ENCODE measurements at regions not wholly inside any gene's neighbourhood (a gene's known extent, or its start where the extent isn't known, plus 50 kb on each side); places are given as distances from the start of the nearest gene placed in this dataset.

DNA sequence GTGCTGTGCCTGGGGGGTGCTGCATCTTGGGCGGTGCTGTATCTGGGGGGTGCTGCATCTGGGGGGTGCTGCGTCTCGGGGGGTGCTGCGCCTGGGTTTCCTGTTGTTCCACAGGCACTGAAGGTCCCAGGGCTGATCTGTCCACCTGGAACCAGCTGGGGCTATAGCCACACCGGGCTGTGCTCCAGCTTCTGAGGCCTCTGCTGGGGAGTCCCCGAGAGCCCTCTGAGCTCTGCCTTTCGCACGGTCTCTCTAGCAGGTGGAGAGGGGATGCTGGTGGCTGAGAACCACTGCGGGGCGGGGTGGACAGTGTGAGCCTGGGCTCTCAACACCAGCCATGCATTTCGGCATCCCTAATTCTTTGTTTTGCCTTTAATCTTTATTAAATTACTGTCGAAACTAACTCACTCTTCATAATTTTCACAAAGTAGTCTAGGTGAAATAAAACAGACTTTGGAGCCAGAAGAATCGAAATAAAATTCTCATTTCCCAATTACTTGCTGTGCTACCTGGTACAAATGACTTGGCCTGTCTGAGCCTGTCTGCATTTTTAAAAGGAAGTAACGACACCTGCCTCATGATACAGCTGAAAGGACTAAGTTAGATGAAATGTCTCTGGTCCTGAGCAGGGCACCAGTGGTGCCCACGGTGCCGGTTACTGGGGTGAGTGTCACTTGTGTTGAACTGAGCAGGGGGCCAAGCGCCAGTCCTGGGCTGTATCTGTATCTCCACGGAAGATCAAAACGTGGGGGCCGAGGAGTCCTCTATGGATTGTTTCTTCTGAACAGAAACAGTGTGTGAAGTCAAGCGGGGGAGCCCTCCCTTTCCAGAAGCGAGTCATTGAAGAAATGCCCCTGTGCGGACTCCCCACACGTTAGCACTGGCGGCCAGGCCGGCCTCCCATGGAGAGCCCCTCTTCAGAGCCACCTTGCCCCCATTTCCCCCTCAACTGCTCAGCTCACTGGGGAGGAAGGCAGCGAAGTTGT lies 142.0 kb downstream of the ASB1 start:
- H3K4me2 ChIP-seq = no peak overlapping the region
- ChIA-PET CTCF (no interaction called here), POLR2A (no interaction called here)
- DNase-seq (ENCODE audit: low read depth in 1 of 2, low spot score in 1 of 2) (no peak), FAIRE-seq (no peak), ATAC-seq (no peak)
- 0 out of 6 replicates have a peak overlapping the region, but pooled peaks of 1 of the 2 experiments have one; percentile 39 for H3K27ac ChIP-seq
- no peaks in the 10 kb centered on the region; the same call in 2 of the 3 replicates for H3K9me3 ChIP-seq
- no peak overlapping the region for H3K4me3 ChIP-seq
- WGBS (ENCODE audit: missing lambda C conversion rate) = 82% methylated on average over 21 of the region's 27 CpGs
- TF ChIP-seq PHF8 (IDR thresholded peaks at IDR 0.05; ENCODE audit: borderline replicate concordance, low read depth) = no peak
- no peak for TF ChIP-seq CEBPB (IDR thresholded peaks at IDR 0.05)
- no peak for TF ChIP-seq HEYL (CRISPR knock-in tag; IDR thresholded peaks at IDR 0.05)
- no peak for TF ChIP-seq RFX5 (IDR thresholded peaks at IDR 0.05)
- TF ChIP-seq JUNB (IDR thresholded peaks at IDR 0.05) = no peak
- no peak for TF ChIP-seq HOXB5 (CRISPR knock-in tag; IDR thresholded peaks at IDR 0.05)
- TF ChIP-seq SREBF2 (IDR thresholded peaks at IDR 0.05) = no peak
- no peak for TF ChIP-seq EHF (CRISPR knock-in tag; IDR thresholded peaks at IDR 0.05)
- no peak for TF ChIP-seq ZFP36 (IDR thresholded peaks at IDR 0.05; ENCODE audit: borderline replicate concordance, partially characterized antibody)
- no peak for TF ChIP-seq KDM1A (IDR thresholded peaks at IDR 0.05; ENCODE audit: low read depth)
- TF ChIP-seq NR3C1 (IDR thresholded peaks at IDR 0.05) = no peak
- H3K4me1 ChIP-seq = peaks cover 12% of the 10 kb centered on the region

DNA sequence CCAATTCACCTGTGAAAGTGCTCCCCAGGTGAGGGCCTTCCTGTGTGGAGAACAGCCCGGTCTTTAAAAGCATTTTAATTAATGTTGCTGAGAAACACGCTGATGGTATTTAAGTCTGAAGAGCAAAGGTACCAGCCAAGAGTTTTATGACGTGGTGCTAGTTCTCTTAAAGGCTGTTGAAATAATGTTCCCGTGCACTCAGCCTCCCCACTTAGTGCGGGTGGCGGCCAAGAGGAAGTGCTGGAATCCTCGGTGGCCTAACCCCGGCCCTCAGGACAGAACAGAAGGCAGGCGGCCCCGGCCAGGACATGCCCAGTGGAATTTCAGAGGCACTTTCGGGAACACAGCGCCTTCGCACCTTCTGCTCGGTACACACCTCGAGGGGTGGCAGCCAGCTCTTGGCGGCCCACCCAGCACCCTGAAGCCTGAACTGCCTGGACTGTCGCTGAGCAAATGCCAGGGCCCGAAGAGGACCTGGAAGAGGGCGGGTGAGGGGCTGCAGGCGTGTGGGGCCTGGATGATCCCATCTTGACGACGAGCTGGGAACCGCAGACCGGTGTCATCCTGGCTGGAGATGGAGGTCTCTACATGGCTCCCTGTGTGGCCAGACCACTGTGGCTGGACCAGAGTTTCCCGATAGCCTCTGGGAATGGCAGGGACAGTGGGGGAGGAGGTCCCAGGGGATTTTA lies 142.9 kb downstream of the ASB1 start:
- ChIA-PET CTCF (interaction anchor here (0.6 to 1.1 kb wide), 2 partner anchors 114 to 215 kb away, joined by 3 to 4 read pairs; no protein-coding TSS in a partner anchor), POLR2A (no interaction called here)
- TF ChIP-seq RARB (CRISPR knock-in tag; IDR thresholded peaks at IDR 0.05) (no peak), HOXB5 (CRISPR knock-in tag; IDR thresholded peaks at IDR 0.05) (no peak), RFX5 (IDR thresholded peaks at IDR 0.05) (no peak), POLR2AphosphoS2 (conservative IDR thresholded peaks at IDR 0.05; ENCODE audit: low read length) (no peak), FOSB (CRISPR knock-in tag; IDR thresholded peaks at IDR 0.05) (no peak), KDM5A (IDR thresholded peaks at IDR 0.05) (no peak)
- TF ChIP-seq, protein P1, sequence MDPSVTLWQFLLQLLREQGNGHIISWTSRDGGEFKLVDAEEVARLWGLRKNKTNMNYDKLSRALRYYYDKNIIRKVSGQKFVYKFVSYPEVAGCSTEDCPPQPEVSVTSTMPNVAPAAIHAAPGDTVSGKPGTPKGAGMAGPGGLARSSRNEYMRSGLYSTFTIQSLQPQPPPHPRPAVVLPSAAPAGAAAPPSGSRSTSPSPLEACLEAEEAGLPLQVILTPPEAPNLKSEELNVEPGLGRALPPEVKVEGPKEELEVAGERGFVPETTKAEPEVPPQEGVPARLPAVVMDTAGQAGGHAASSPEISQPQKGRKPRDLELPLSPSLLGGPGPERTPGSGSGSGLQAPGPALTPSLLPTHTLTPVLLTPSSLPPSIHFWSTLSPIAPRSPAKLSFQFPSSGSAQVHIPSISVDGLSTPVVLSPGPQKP (IDR thresholded peaks at IDR 0.05; ENCODE audit: low read depth, low read length) = no peak
- no peak for DNase-seq (ENCODE audit: low read depth in 1 of 2, low spot score in 1 of 2)
- no peak for FAIRE-seq
- 84% methylated on average over 17 of the region's 25 CpGs for WGBS (ENCODE audit: missing lambda C conversion rate)
- Histone ChIP-seq H3K9me3 (no peaks in the 10 kb centered on the region; the same call in 2 of the 3 replicates), H3K4me3 (no peak overlapping the region), H3K27ac (peak overlapping the region in 1 of 2 experiments; percentile 24; a peak in 1 of 6 replicates), H3K4me1 (peaks cover 12% of the 10 kb centered on the region), H3K4me2 (no peak overlapping the region)
- no peak for ATAC-seq

DNA sequence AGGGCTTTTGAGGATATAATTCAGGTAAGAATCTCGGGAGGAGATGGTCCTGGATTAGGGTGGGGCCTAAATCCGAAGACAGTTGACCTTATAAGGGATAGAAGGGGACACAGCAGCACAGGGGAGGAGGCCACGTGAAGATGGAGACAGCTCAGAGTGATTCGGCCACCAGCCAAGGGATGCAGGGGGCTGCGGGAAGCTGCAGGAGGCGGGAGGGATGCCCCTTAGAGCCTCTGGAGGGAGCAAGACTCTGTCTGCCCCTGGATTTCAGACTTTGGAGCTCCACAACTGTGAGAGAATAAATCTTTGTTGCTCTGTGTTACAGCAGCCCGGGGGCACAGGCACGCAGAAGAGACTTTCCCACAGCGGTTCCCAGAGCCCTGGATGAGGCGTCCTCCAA lies 143.7 kb downstream of the ASB1 start:
- CTCF ChIA-PET = interaction anchor here (1.1 to 1.2 kb wide), 2 partner anchors 215 kb away, joined by 4 read pairs; no protein-coding TSS in a partner anchor
- WGBS (ENCODE audit: missing lambda C conversion rate) = 78% methylated on average over 9 of the region's 10 CpGs
- H3K27ac ChIP-seq = no peak overlapping the region
- H3K4me2 ChIP-seq = no peak overlapping the region
- POLR2A ChIA-PET = no interaction called here
- H3K4me1 ChIP-seq = peaks cover 12% of the 10 kb centered on the region
- TF ChIP-seq SREBF2 (IDR thresholded peaks at IDR 0.05) (no peak), HDAC2 (IDR thresholded peaks at IDR 0.05) (no peak), GATA3 (IDR thresholded peaks at IDR 0.05; ENCODE audit: borderline replicate concordance) (no peak), ESRRA (IDR thresholded peaks at IDR 0.05; ENCODE audit: borderline replicate concordance, low read length) (no peak), KDM1A (IDR thresholded peaks at IDR 0.05; ENCODE audit: low read depth) (no peak), ZFP36 (IDR thresholded peaks at IDR 0.05; ENCODE audit: borderline replicate concordance, partially characterized antibody) (no peak), ZSCAN20 (CRISPR knock-in tag; IDR thresholded peaks at IDR 0.05) (no peak)
- TF ChIP-seq, protein P2, sequence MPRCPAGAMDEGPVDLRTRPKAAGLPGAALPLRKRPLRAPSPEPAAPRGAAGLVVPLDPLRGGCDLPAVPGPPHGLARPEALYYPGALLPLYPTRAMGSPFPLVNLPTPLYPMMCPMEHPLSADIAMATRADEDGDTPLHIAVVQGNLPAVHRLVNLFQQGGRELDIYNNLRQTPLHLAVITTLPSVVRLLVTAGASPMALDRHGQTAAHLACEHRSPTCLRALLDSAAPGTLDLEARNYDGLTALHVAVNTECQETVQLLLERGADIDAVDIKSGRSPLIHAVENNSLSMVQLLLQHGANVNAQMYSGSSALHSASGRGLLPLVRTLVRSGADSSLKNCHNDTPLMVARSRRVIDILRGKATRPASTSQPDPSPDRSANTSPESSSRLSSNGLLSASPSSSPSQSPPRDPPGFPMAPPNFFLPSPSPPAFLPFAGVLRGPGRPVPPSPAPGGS (IDR thresholded peaks at IDR 0.05) = no peak
- TF ChIP-seq, protein P3, sequence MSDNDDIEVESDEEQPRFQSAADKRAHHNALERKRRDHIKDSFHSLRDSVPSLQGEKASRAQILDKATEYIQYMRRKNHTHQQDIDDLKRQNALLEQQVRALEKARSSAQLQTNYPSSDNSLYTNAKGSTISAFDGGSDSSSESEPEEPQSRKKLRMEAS (IDR thresholded peaks at IDR 0.05) = no peak
- no peak for FAIRE-seq
- no peaks in the 10 kb centered on the region; the same call in 2 of the 3 replicates for H3K9me3 ChIP-seq
- DNase-seq (ENCODE audit: low read depth in 1 of 2, low spot score in 1 of 2) = no peak
- no peak for ATAC-seq
- H3K4me3 ChIP-seq = no peak overlapping the region

All from A549 (cell line).